ENCODE measurements at regions not wholly inside any gene's neighbourhood (a gene's known extent, or its start where the extent isn't known, plus 50 kb on each side); places are given as distances from the start of the nearest gene placed in this dataset.

GRCh38 chr5:96244696-96245095, 188.4 kb downstream of the PCSK1 start:
- intact Hi-C loops (cut with micrococcal nuclease; ENCODE audit: unreplicated experiment) (no loop called here), in situ Hi-C loops (cut with MboI) (no loop called here)
- no peaks in the 10 kb centered on the region for H3K79me2 ChIP-seq (ENCODE audit: control insufficient read depth, insufficient read depth, low read length)
- WGBS (ENCODE audit: insufficient coverage, insufficient replicate concordance, low lambda C conversion rate, missing lambda C conversion rate): 100% methylated on average over 2 of the region's 2 CpGs
- H3K4me2 ChIP-seq (ENCODE audit: control insufficient read depth, insufficient read depth): no peak overlapping the region
- no peak for DNase-seq (ENCODE audit: low read depth, low spot score)
- no peaks in the 10 kb centered on the region for H3K36me3 ChIP-seq (ENCODE audit: control insufficient read depth in 2 of 2, insufficient read depth in 2 of 2, low read length in 1 of 2)
- H4K20me1 ChIP-seq (ENCODE audit: control insufficient read depth, insufficient read depth): no peaks in the 10 kb centered on the region
- BruUV-seq (replicated peaks): no TSS peak
- no peaks in the 10 kb centered on the region for H3K4me1 ChIP-seq (ENCODE audit: control insufficient read depth, insufficient read depth, low read length)
- RAD21 ChIA-PET (ENCODE audit: unreplicated experiment): no interaction called here
- no peaks in the 10 kb centered on the region for H3K9me3 ChIP-seq (replicated peaks; ENCODE audit: control insufficient read depth, insufficient read depth, low read length)
- SMC1A ChIA-PET (ENCODE audit: uncharacterized antibody, unreplicated experiment): interaction anchor here (0.7 to 0.9 kb wide), 2 partner anchors 8 to 64 kb away, joined by 3 to 4 read pairs; no protein-coding TSS in a partner anchor
- POLR2A ChIA-PET: no interaction called here
- no peak for ATAC-seq
- FAIRE-seq: no peak
- H2AFZ ChIP-seq (ENCODE audit: control insufficient read depth, low read depth, low read length): no peak overlapping the region
- no peak overlapping the region for H3K4me3 ChIP-seq
- TF ChIP-seq E2F4 (IDR thresholded peaks at IDR 0.05; ENCODE audit: low read depth, low read length) (no peak), ATF2 (IDR thresholded peaks at IDR 0.05; ENCODE audit: low read length) (no peak), ZBTB4 (CRISPR knock-in tag; IDR thresholded peaks at IDR 0.05) (no peak), HDAC6 (IDR thresholded peaks at IDR 0.05; ENCODE audit: unreplicated experiment) (no peak)
- no peaks in the 10 kb centered on the region for H3K27me3 ChIP-seq (replicated peaks in 1 of 2; ENCODE audit: control insufficient read depth in 2 of 2, insufficient read depth in 2 of 2, low read length in 1 of 2)
- no peak overlapping the region for H3K27ac ChIP-seq (ENCODE audit: control insufficient read depth, insufficient read depth)
- CTCF ChIA-PET: no interaction called here
- H3K9ac ChIP-seq (ENCODE audit: control insufficient read depth, insufficient read depth, low read length): no peak overlapping the region
